Liver (tissue), 8 donors: ENCODE measurements at regions not wholly inside any gene's neighbourhood (a gene's known extent, or its start where the extent isn't known, plus 50 kb on each side); places are given as distances from the start of the nearest gene placed in this dataset.

Source experiments
- DNase-seq: peaks from one replicate; pipeline ENCODE4 v3.0.0-alpha.2; 2017; ENCODE audit warnings: low spot score
- H3K27ac ChIP-seq, 2 donors: one replicate each; pipeline ENCODE4 v1.7.0; 2013; ENCODE audit warnings: inconsistent platforms in 2 of 2, low read length in 2 of 2, control low read depth in 1 of 2, low read depth in 1 of 2, mild to moderate bottlenecking in 1 of 2
- H3K27me3 ChIP-seq, 4 donors: one replicate each; pipeline versions ENCODE4 v1.6.1 to v1.7.0; 2013; ENCODE audit warnings: low read length in 3 of 4, inconsistent platforms in 1 of 4, mild to moderate bottlenecking in 1 of 4, moderate library complexity in 1 of 4; ENCODE audit not compliant: control insufficient read depth in 4 of 4, insufficient read depth in 4 of 4
- H3K36me3 ChIP-seq, 4 donors: one replicate each; pipeline versions ENCODE4 v1.6.1 to v1.7.0; 2013; ENCODE audit warnings: low read length in 3 of 4, mild to moderate bottlenecking in 3 of 4, low read depth in 1 of 4, moderate library complexity in 1 of 4; ENCODE audit not compliant: control insufficient read depth in 4 of 4, insufficient read depth in 3 of 4
- H3K4me1 ChIP-seq, 4 donors: one replicate each; pipeline versions ENCODE4 v1.6.1 to v1.7.0; 2013; ENCODE audit warnings: low read length in 3 of 4, mild to moderate bottlenecking in 3 of 4, moderate library complexity in 1 of 4; ENCODE audit not compliant: control insufficient read depth in 4 of 4, insufficient read depth in 4 of 4
- H3K4me3 ChIP-seq, 3 donors: one replicate each; pipeline versions ENCODE4 v1.6.1 to v1.7.0; 2013; ENCODE audit warnings: low read length in 3 of 3, control low read depth in 1 of 3, low read depth in 1 of 3, mild to moderate bottlenecking in 1 of 3
- H3K9ac ChIP-seq, 2 donors: one replicate each; pipeline ENCODE4 v1.7.0; 2013; ENCODE audit warnings: low read length in 2 of 2, mild to moderate bottlenecking in 2 of 2, moderate library complexity in 2 of 2, control low read depth in 1 of 2, low read depth in 1 of 2
- H3K9me3 ChIP-seq, 4 donors: one replicate each; pipeline versions ENCODE4 v1.6.1 to v1.7.0; 2013; ENCODE audit warnings: low read length in 3 of 4; ENCODE audit not compliant: control insufficient read depth in 4 of 4
- ATF3 ChIP-seq: IDR thresholded peaks from 2 replicates; pipeline ENCODE4 v1.6.1; 2016; ENCODE audit warnings: antibody characterized with exemption
- CTCF ChIP-seq: fragments of 150-350 bp; IDR thresholded peaks from 2 replicates; pipeline ENCODE4 v1.5.1; 2017; ENCODE audit warnings: improper control_type of control experiment, low read depth, low read length; ENCODE audit not compliant: missing input control
- EGR1 ChIP-seq, 2 donors: IDR thresholded peaks; 2 replicates each; pipeline ENCODE4 v1.6.1; 2016 to 2018; ENCODE audit warnings: antibody characterized with exemption in 2 of 2, low read depth in 2 of 2
- FOXA1 ChIP-seq: IDR thresholded peaks from 2 replicates; pipeline ENCODE4 v1.6.1; 2016; ENCODE audit warnings: antibody characterized with exemption
- FOXA2 ChIP-seq: IDR thresholded peaks from 2 replicates; pipeline ENCODE4 v1.6.1; 2016; ENCODE audit warnings: antibody characterized with exemption
- GABPA ChIP-seq, 2 donors: IDR thresholded peaks in 1 of 2; conservative IDR thresholded peaks in 1 of 2; 2 replicates each; pipeline ENCODE4 v1.6.1; 2016; ENCODE audit warnings: antibody characterized with exemption in 2 of 2, mild to moderate bottlenecking in 1 of 2, moderate library complexity in 1 of 2
- HNF4G ChIP-seq: IDR thresholded peaks from 2 replicates; pipeline ENCODE4 v1.6.1; 2016; ENCODE audit warnings: antibody characterized with exemption
- JUND ChIP-seq, 2 donors: IDR thresholded peaks; 2 replicates each; pipeline ENCODE4 v1.6.1; 2016; ENCODE audit warnings: antibody characterized with exemption in 2 of 2
- NR2F2 ChIP-seq: IDR thresholded peaks from 2 replicates; pipeline ENCODE4 v1.6.1; 2016; ENCODE audit warnings: antibody characterized with exemption
- RAD21 ChIP-seq, 2 donors: IDR thresholded peaks; 2 replicates each; pipeline ENCODE4 v1.6.1; 2016; ENCODE audit warnings: antibody characterized with exemption in 2 of 2, mild to moderate bottlenecking in 2 of 2
- REST ChIP-seq: IDR thresholded peaks from 2 replicates; pipeline ENCODE4 v1.6.1; 2016; ENCODE audit warnings: antibody characterized with exemption, mild to moderate bottlenecking
- RXRA ChIP-seq, 2 donors: IDR thresholded peaks; 2 replicates each; pipeline ENCODE4 v1.6.1; 2017 to 2018; ENCODE audit warnings: antibody characterized with exemption in 2 of 2, mild to moderate bottlenecking in 1 of 2
- SP1 ChIP-seq: IDR thresholded peaks from 2 replicates; pipeline ENCODE4 v1.6.1; 2018; ENCODE audit warnings: antibody characterized with exemption, mild to moderate bottlenecking
- TAF1 ChIP-seq: conservative IDR thresholded peaks from 2 replicates; pipeline ENCODE4 v1.6.1; 2016; ENCODE audit warnings: antibody characterized with exemption, mild to moderate bottlenecking
- WGBS: extraction: QIAGEN DNeasy Blood & Tissue Kit; methylation state at CpG from one replicate; pipeline ENCODE4 v1.1.7; 2013; 5-methylcytosine and 5-hydroxymethylcytosine counted together
- TF ChIP-seq, protein P1 (sequence below): IDR thresholded peaks from 2 replicates; pipeline ENCODE4 v1.6.1; 2016; ENCODE audit warnings: antibody characterized with exemption
- donor health status: healthy.
- donor health status: healthy.
- donor health status: healthy.
- donor health status: healthy.
- donor health status: healthy.

- TF ChIP-seq FOXA1 (no peak), EGR1 (IDR thresholded peaks at IDR 0.05; ENCODE audit: low read depth in 2 of 2) (no peak), RAD21 (IDR thresholded peaks at IDR 0.05) (no peak), CTCF (no peak), TAF1 (no peak), FOXA2 (no peak), NR2F2 (no peak)
- TF ChIP-seq, protein P1, sequence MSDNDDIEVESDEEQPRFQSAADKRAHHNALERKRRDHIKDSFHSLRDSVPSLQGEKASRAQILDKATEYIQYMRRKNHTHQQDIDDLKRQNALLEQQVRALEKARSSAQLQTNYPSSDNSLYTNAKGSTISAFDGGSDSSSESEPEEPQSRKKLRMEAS = no peak
- DNase-seq = no peak
- no peak overlapping the region for H3K9ac ChIP-seq
- H3K4me1 ChIP-seq = no peaks in the 10 kb centered on the region
- no peaks in the 10 kb centered on the region for H3K9me3 ChIP-seq
- no peaks in the 10 kb centered on the region for H3K36me3 ChIP-seq
- H3K4me3 ChIP-seq = no peak overlapping the region
- H3K27me3 ChIP-seq = peaks cover 0 to 6% (median 2%) of the 10 kb centered on the region in 4 donors
- H3K27ac ChIP-seq = no peak overlapping the region
- WGBS = 77% methylated on average over 6 of the region's 6 CpGs
These were observed 959.4 kb upstream of the TMEM132C start for GRCh38 chr12:127307528-127307927.

DNA sequence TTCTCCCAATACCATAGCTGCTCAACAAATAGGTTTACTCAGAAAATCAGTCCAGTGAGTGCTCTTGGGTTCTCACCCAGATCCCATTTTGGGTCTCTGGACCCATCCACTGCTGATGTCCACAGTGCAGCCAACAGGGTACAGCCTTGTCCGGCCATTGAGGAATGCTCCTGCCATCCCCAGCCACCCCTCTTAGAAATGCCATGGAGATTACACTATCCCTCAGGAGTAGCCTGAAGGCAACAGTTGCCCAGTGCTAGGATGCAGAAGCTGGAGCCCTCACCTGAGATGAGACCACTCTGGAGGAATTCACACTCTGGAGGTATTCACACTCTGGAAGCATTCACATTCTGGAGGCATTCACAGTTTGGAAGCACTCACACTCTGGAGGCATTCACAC, 958.8 kb upstream of the TMEM132C start:
- no peaks in the 10 kb centered on the region for H3K36me3 ChIP-seq
- TF ChIP-seq CTCF = no peak
- TF ChIP-seq ATF3 = no peak
- no peaks in the 10 kb centered on the region for H3K4me1 ChIP-seq
- H3K4me3 ChIP-seq = no peak overlapping the region
- H3K27ac ChIP-seq = no peak overlapping the region
- peaks cover 0 to 6% (median 1%) of the 10 kb centered on the region in 4 donors for H3K27me3 ChIP-seq
- H3K9me3 ChIP-seq = no peaks in the 10 kb centered on the region
- no peak for DNase-seq
- no peak overlapping the region for H3K9ac ChIP-seq
- WGBS = 76% methylated on average over 1 of the region's 1 CpG

GRCh38 chr12:127310548-127310947, 956.4 kb upstream of the TMEM132C start:
- Histone ChIP-seq H3K4me1 (no peaks in the 10 kb centered on the region), H3K27ac (no peak overlapping the region), H3K4me3 (no peak overlapping the region), H3K9ac (no peak overlapping the region), H3K9me3 (no peaks in the 10 kb centered on the region), H3K27me3 (peaks cover 0 to 6% (median 1%) of the 10 kb centered on the region in 4 donors), H3K36me3 (no peaks in the 10 kb centered on the region)
- WGBS = 70% methylated on average over 4 of the region's 4 CpGs
- DNase-seq = no peak
- TF ChIP-seq CTCF (no peak), RAD21 (IDR thresholded peaks at IDR 0.05) (no peak), GABPA (IDR thresholded peaks at IDR 0.05 in 1 of 2, conservative IDR thresholded peaks at IDR 0.05 in 1 of 2) (no peak), FOXA2 (no peak), ATF3 (no peak), SP1 (no peak), REST (no peak), JUND (IDR thresholded peaks at IDR 0.05) (no peak), RXRA (IDR thresholded peaks at IDR 0.05) (no peak), FOXA1 (no peak), TAF1 (no peak), HNF4G (no peak), EGR1 (IDR thresholded peaks at IDR 0.05; ENCODE audit: low read depth in 2 of 2) (no peak)
- TF ChIP-seq, protein P1 = no peak
